Keratinocyte (primary cell): ENCODE measurements at regions not wholly inside any gene's neighbourhood (a gene's known extent, or its start where the extent isn't known, plus 50 kb on each side); places are given as distances from the start of the nearest gene placed in this dataset.

Experiments
- DNase-seq: peaks from one replicate; pipeline ENCODE4 v3.0.0-alpha.2; 2011; ENCODE audit warnings: low read depth, missing footprints, low spot score
- FAIRE-seq: peaks from 2 replicates; lab custom pipeline; 2011; peaks lifted over from hg19 to GRCh38; lab: Jason Lieb, UNC
- H2AFZ ChIP-seq: 2 replicates; pipeline ENCODE4 v1.6.0; 2012; ENCODE audit warnings: low read length, control low read depth, inconsistent platforms; ENCODE audit not compliant: control insufficient read depth
- H3K27ac ChIP-seq: 2 replicates; pipeline ENCODE4 v1.5.1; 2011; ENCODE audit warnings: low read length; ENCODE audit not compliant: control insufficient read depth, insufficient read depth
- H3K27me3 ChIP-seq: 3 replicates; pipeline ENCODE4 v1.6.0; 2011; ENCODE audit warnings: low read length; ENCODE audit not compliant: control insufficient read depth, insufficient read depth; ENCODE audit errors: extremely low read depth
- H3K36me3 ChIP-seq, 2 experiments: 2 replicates in 1 of 2; 3 replicates in 1 of 2; pipeline ENCODE4 v1.5.1; 2011; ENCODE audit warnings: low read length in 2 of 2, mild to moderate bottlenecking in 1 of 2; ENCODE audit not compliant: control insufficient read depth in 2 of 2, insufficient read depth in 2 of 2; ENCODE audit errors: extremely low read depth in 1 of 2
- H3K4me1 ChIP-seq: 3 replicates; pipeline ENCODE4 v1.5.1; 2011; ENCODE audit warnings: low read length; ENCODE audit not compliant: control insufficient read depth, insufficient read depth; ENCODE audit errors: extremely low read depth
- H3K4me2 ChIP-seq: 3 replicates; pipeline ENCODE4 v1.6.0; 2011; ENCODE audit warnings: low read depth, low read length; ENCODE audit not compliant: control insufficient read depth, insufficient read depth; ENCODE audit errors: extremely low read depth
- H3K4me3 ChIP-seq, 3 experiments: fragments of 200-600 bp in 1 of 3; sonication (generic) in 1 of 3; 2 replicates in 2 of 3; 3 replicates in 1 of 3; pipeline ENCODE4 v1.5.1; 2011 to 2016; ENCODE audit warnings: low read length in 3 of 3, mild to moderate bottlenecking in 3 of 3, control low read depth in 2 of 3, inconsistent platforms in 1 of 3, low read depth in 1 of 3, mixed read lengths in 1 of 3, mixed run types in 1 of 3, moderate library complexity in 1 of 3; ENCODE audit not compliant: control insufficient read depth in 2 of 3, insufficient read depth in 2 of 3; ENCODE audit errors: extremely low read depth in 1 of 3
- H3K79me2 ChIP-seq: 2 replicates; pipeline ENCODE4 v1.6.0; 2012; ENCODE audit warnings: low read length; ENCODE audit not compliant: control insufficient read depth, insufficient read depth
- H3K9ac ChIP-seq: 3 replicates; pipeline ENCODE4 v1.6.0; 2011; ENCODE audit warnings: low read length; ENCODE audit not compliant: control insufficient read depth, insufficient read depth; ENCODE audit errors: extremely low read depth
- H3K9me1 ChIP-seq: 3 replicates; pipeline ENCODE4 v1.6.0; 2011; ENCODE audit warnings: low read length; ENCODE audit not compliant: control insufficient read depth, insufficient read depth; ENCODE audit errors: extremely low read depth
- H3K9me3 ChIP-seq: 2 replicates; pipeline ENCODE4 v1.5.1; 2012; ENCODE audit warnings: low read depth, low read length; ENCODE audit not compliant: control insufficient read depth
- H4K20me1 ChIP-seq: 3 replicates; pipeline ENCODE4 v1.6.0; 2011; ENCODE audit warnings: low read length; ENCODE audit not compliant: control insufficient read depth, insufficient read depth; ENCODE audit errors: extremely low read depth
- EZH2 ChIP-seq: IDR thresholded peaks from one replicate; pipeline ENCODE4 v1.6.1; 2012; ENCODE audit warnings: inconsistent platforms, mild to moderate bottlenecking, low read length, moderate library complexity
- dilution Hi-C: fragments of 300-500 bp; cut with MboI; formaldehyde crosslinking; loops from one replicate; pipeline ENCODE4 v1.7.0; 2020; ENCODE audit warnings: low sequenced_read_pairs; ENCODE audit not compliant: extremely low pct_ligation_motif_present
- TF ChIP-seq, protein P1 (sequence below), 3 experiments: IDR thresholded peaks in 1 of 3; conservative IDR thresholded peaks in 1 of 3; optimal IDR thresholded peaks in 1 of 3; 2 replicates in 2 of 3; 3 replicates in 1 of 3; pipeline versions ENCODE3 to v1.5.1; 2011; ENCODE audit warnings: low read length in 3 of 3, mild to moderate bottlenecking in 3 of 3, moderate library complexity in 2 of 3, control low read depth in 1 of 3, inconsistent platforms in 1 of 3; ENCODE audit not compliant: insufficient read depth in 2 of 3; ENCODE audit errors: extremely low read depth in 1 of 3

DNA sequence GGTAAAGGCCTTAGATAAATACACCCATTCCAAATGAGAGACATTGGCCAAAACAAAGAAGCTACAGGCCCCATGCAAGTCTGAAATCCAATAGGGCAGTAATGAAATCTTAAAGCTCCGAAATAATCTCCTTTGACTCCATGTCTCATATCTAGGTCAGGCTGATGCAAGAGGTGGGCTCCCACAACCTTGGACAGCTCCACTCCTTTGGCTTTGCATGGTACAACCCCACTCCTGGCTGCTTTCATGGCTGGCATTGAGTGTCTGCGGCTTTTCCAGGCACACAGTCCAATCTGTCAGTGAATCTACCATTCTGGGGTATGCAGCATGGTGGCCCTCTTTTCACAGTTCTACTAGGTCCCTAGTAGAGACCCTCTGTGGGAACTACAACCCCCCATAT is 762.5 kb downstream of the LIG4 start:
- Histone ChIP-seq H4K20me1 (no peaks in the 10 kb centered on the region), H3K4me3 (no peak overlapping the region), H3K27me3 (no peaks in the 10 kb centered on the region), H3K27ac (no peak overlapping the region), H3K9me3 (peaks cover 3% of the 10 kb centered on the region), H3K4me2 (no peak overlapping the region), H3K9me1 (no peaks in the 10 kb centered on the region), H2AFZ (no peak overlapping the region), H3K79me2 (no peaks in the 10 kb centered on the region), H3K4me1 (no peaks in the 10 kb centered on the region), H3K9ac (no peak overlapping the region), H3K36me3 (no peaks in the 10 kb centered on the region)
- DNase-seq (no peak), FAIRE-seq (no peak)
- TF ChIP-seq, protein P1, sequence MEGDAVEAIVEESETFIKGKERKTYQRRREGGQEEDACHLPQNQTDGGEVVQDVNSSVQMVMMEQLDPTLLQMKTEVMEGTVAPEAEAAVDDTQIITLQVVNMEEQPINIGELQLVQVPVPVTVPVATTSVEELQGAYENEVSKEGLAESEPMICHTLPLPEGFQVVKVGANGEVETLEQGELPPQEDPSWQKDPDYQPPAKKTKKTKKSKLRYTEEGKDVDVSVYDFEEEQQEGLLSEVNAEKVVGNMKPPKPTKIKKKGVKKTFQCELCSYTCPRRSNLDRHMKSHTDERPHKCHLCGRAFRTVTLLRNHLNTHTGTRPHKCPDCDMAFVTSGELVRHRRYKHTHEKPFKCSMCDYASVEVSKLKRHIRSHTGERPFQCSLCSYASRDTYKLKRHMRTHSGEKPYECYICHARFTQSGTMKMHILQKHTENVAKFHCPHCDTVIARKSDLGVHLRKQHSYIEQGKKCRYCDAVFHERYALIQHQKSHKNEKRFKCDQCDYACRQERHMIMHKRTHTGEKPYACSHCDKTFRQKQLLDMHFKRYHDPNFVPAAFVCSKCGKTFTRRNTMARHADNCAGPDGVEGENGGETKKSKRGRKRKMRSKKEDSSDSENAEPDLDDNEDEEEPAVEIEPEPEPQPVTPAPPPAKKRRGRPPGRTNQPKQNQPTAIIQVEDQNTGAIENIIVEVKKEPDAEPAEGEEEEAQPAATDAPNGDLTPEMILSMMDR (optimal IDR thresholded peaks at IDR 0.05 in 1 of 3, IDR thresholded peaks at IDR 0.05 in 1 of 3, conservative IDR thresholded peaks at IDR 0.05 in 1 of 3; ENCODE audit: extremely low read depth in 1 of 3, insufficient read depth in 2 of 3, low read length in 3 of 3) = no peak
- TF ChIP-seq EZH2 = no peak
- dilution Hi-C loops = no loop called here

DNA sequence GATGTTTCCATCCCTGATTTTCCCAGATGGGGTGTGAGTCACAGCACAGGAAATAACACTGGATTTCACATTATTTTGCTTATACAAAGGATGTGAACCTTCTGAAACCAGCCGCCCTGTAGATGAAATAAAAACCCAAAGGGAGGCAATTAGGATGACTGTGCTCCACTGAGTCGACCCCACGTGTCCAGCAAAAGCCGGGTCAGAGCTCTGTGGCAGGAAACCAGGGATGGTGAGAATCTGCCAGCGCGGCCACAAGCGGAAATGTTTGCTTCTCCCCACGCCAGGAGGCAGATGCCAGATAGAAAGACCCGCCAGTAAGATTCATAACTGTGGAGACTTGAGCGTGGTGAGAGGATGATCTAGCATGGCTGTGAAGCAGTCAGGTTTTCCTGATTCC is 764.4 kb downstream of the LIG4 start:
- FAIRE-seq (no peak), DNase-seq (no peak)
- dilution Hi-C loops = no loop called here
- H3K27ac ChIP-seq = no peak overlapping the region
- no peaks in the 10 kb centered on the region for H3K4me1 ChIP-seq
- H3K9me3 ChIP-seq = peaks cover 3% of the 10 kb centered on the region
- H3K36me3 ChIP-seq = no peaks in the 10 kb centered on the region
- no peak for TF ChIP-seq EZH2
- TF ChIP-seq, protein P1 (optimal IDR thresholded peaks at IDR 0.05 in 1 of 3, IDR thresholded peaks at IDR 0.05 in 1 of 3, conservative IDR thresholded peaks at IDR 0.05 in 1 of 3; ENCODE audit: extremely low read depth in 1 of 3, insufficient read depth in 2 of 3, low read length in 3 of 3) = no peak
- no peak overlapping the region for H3K4me3 ChIP-seq
- no peak overlapping the region for H3K4me2 ChIP-seq
- no peaks in the 10 kb centered on the region for H3K79me2 ChIP-seq
- H3K9me1 ChIP-seq = no peaks in the 10 kb centered on the region
- no peak overlapping the region for H2AFZ ChIP-seq
- H3K27me3 ChIP-seq = no peaks in the 10 kb centered on the region
- H4K20me1 ChIP-seq = no peaks in the 10 kb centered on the region
- no peak overlapping the region for H3K9ac ChIP-seq
